Left ventricle myocardium inferior (tissue), 1 donor: ENCODE measurements at regions not wholly inside any gene's neighbourhood (a gene's known extent, or its start where the extent isn't known, plus 50 kb on each side); places are given as distances from the start of the nearest gene placed in this dataset.

ENCODE experiments used
- DNase-seq: peaks from one replicate; pipeline ENCODE4 v3.0.0-alpha.2; 2020
- H3K27ac ChIP-seq: fragments of 200-600 bp; replicated peaks from 2 replicates; pipeline ENCODE4 v1.8.0; 2021
- H3K27me3 ChIP-seq: fragments of 200-600 bp; 2 replicates; pipeline ENCODE4 v1.8.0; 2021; ENCODE audit warnings: low read depth
- H3K36me3 ChIP-seq: fragments of 200-600 bp; 2 replicates; pipeline ENCODE4 v1.8.0; 2021
- H3K4me1 ChIP-seq: fragments of 200-600 bp; 2 replicates; pipeline ENCODE4 v1.8.0; 2021
- H3K4me3 ChIP-seq: fragments of 200-600 bp; 2 replicates; pipeline ENCODE4 v1.8.0; 2021; ENCODE audit warnings: mild to moderate bottlenecking, moderate library complexity
- H3K9me3 ChIP-seq: fragments of 200-600 bp; replicated peaks from 2 replicates; pipeline ENCODE4 v1.8.0; 2021
- intact Hi-C: fragments of 100-400 bp; cut with micrococcal nuclease; formaldehyde crosslinking; loops from one replicate; pipeline ENCODE4 v1.11.0; 2022
- TF ChIP-seq, protein P1 (sequence below): fragments of 200-600 bp; IDR thresholded peaks from 2 replicates; pipeline ENCODE4 v1.8.0; 2021; ENCODE audit warnings: antibody characterized with exemption, mild to moderate bottlenecking, borderline replicate concordance
- donor health status: DM: no; HTN: yes; CAD: no; lungs with severe emphysema.

DNA sequence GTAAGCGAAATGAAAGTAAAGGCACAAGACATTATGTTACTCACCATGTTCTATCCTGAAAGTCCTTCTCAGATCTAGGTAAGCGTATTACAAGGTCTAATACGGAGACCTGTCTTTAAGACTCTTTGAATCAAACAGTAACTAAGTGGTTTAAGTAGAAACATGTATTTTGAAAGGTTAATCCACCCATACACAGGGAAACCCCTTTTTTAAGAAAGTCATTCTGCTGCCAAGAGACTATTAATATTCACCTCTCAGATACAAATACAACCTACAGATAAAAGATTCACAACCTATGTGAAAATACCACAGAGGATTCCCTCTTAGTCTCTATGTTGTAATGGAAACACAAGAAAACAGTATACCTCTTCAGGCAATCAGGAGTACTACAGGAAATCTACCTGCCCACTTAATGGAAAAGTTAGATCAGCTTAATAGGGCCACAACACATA, 63.2 kb upstream of the TNIP3 start:
- Histone ChIP-seq H3K4me3 (no peak overlapping the region), H3K27ac (no peak overlapping the region), H3K4me1 (no peaks in the 10 kb centered on the region), H3K27me3 (no peaks in the 10 kb centered on the region), H3K36me3 (no peaks in the 10 kb centered on the region), H3K9me3 (no peaks in the 10 kb centered on the region)
- TF ChIP-seq, protein P1, sequence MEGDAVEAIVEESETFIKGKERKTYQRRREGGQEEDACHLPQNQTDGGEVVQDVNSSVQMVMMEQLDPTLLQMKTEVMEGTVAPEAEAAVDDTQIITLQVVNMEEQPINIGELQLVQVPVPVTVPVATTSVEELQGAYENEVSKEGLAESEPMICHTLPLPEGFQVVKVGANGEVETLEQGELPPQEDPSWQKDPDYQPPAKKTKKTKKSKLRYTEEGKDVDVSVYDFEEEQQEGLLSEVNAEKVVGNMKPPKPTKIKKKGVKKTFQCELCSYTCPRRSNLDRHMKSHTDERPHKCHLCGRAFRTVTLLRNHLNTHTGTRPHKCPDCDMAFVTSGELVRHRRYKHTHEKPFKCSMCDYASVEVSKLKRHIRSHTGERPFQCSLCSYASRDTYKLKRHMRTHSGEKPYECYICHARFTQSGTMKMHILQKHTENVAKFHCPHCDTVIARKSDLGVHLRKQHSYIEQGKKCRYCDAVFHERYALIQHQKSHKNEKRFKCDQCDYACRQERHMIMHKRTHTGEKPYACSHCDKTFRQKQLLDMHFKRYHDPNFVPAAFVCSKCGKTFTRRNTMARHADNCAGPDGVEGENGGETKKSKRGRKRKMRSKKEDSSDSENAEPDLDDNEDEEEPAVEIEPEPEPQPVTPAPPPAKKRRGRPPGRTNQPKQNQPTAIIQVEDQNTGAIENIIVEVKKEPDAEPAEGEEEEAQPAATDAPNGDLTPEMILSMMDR: no peak
- DNase-seq: no peak
- intact Hi-C loops: no loop called here

GRCh38 chr4:121226362-121226761, 62.2 kb upstream of the TNIP3 start:
- intact Hi-C loops: no loop called here
- no peak overlapping the region for H3K4me3 ChIP-seq
- TF ChIP-seq, protein P1: no peak
- no peaks in the 10 kb centered on the region for H3K4me1 ChIP-seq
- no peak overlapping the region for H3K27ac ChIP-seq
- DNase-seq: no peak
- H3K27me3 ChIP-seq: no peaks in the 10 kb centered on the region
- H3K36me3 ChIP-seq: no peaks in the 10 kb centered on the region
- no peaks in the 10 kb centered on the region for H3K9me3 ChIP-seq

DNA sequence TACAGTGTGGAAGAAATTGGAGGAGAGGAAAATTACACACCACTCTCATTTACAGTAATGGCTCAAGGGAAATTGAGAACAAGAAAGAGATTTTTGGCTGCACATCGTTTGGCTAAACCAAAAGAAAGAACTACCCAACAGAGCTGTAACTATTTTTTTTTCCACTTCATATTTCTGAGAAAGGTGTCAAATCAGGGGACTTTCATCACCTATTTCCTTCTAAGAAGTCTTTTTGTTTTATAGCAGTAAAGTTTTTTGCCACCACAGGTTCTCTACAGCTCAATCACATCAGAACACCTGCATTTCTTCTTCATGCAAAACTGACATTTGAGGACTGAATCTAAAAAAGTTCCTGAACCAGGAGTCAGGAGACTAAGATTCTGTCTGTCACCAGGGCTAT, 57.5 kb upstream of the TNIP3 start:
- H3K4me1 ChIP-seq: no peaks in the 10 kb centered on the region
- no peaks in the 10 kb centered on the region for H3K9me3 ChIP-seq
- no peak for DNase-seq
- no peaks in the 10 kb centered on the region for H3K27me3 ChIP-seq
- no peaks in the 10 kb centered on the region for H3K36me3 ChIP-seq
- H3K4me3 ChIP-seq: no peak overlapping the region
- TF ChIP-seq, protein P1: no peak
- no peak overlapping the region for H3K27ac ChIP-seq
- intact Hi-C loops: no loop called here

- Histone ChIP-seq H3K27me3 (no peaks in the 10 kb centered on the region), H3K9me3 (no peaks in the 10 kb centered on the region), H3K4me3 (no peak overlapping the region), H3K36me3 (no peaks in the 10 kb centered on the region), H3K4me1 (no peaks in the 10 kb centered on the region), H3K27ac (no peak overlapping the region)
- TF ChIP-seq, protein P1: no peak
- intact Hi-C loops: no loop called here
- DNase-seq: no peak
Observed at GRCh38 chr4:121221201-121221600, 57.1 kb upstream of the TNIP3 start.

DNA sequence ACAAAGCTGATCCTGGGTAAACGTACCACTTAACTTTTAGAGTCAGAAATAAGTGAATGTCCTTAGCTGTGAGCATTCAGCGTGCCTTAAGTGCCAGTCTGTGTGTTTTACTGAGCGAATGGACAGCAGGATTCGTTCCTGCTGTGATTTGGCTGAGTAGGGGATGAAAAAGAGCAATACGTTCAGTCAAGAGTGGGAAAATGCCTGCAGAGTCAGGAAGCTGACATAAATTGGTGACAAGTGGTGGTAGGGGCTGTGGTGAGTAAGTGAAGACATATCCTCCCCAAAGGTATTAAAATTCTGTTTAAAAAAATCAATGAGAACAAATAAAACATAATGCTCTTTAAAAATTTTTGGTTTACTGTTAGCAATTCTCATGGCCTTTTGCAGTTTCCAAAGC, 56.6 kb upstream of the TNIP3 start:
- Histone ChIP-seq H3K27me3 (no peaks in the 10 kb centered on the region), H3K4me1 (no peaks in the 10 kb centered on the region), H3K9me3 (no peaks in the 10 kb centered on the region), H3K4me3 (no peak overlapping the region), H3K27ac (no peak overlapping the region), H3K36me3 (no peaks in the 10 kb centered on the region)
- TF ChIP-seq, protein P1: no peak
- intact Hi-C loops: no loop called here
- no peak for DNase-seq

DNA sequence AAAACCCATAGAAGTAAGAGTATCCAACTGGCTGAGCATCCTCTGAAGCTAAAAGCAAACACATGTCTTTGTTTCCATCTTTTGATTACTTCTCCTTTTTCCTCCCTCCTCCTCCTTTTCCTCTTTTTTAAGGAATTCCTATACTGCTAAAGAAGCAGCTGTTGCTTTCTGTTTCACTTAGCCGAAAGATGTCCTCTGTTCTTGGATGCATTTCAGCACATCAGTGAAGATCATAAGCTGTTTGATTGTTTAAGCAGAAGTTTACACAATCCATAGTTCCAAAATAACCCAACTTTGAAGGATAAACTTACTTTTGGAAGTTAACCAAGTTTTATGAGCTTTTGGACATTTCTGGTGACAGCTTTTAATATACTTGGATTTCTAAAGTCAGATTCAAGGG, 55.1 kb upstream of the TNIP3 start:
- TF ChIP-seq, protein P1: no peak
- DNase-seq: no peak
- Histone ChIP-seq H3K27ac (no peak overlapping the region), H3K4me1 (no peaks in the 10 kb centered on the region), H3K27me3 (no peaks in the 10 kb centered on the region), H3K36me3 (no peaks in the 10 kb centered on the region), H3K9me3 (no peaks in the 10 kb centered on the region), H3K4me3 (no peak overlapping the region)
- intact Hi-C loops: no loop called here
